ENCODE measurements at regions not wholly inside any gene's neighbourhood (a gene's known extent, or its start where the extent isn't known, plus 50 kb on each side); places are given as distances from the start of the nearest gene placed in this dataset.

GRCh38 chr7:119105381-119105780, 880.9 kb downstream of the ANKRD7 start:
- H3K27me3 ChIP-seq (ENCODE audit: control insufficient read depth, insufficient read depth, low read length), result no peaks in the 10 kb centered on the region
- DNase-seq (ENCODE audit: low read depth), result no peak
- no peak for TF ChIP-seq CTCF (IDR thresholded peaks at IDR 0.05; ENCODE audit: insufficient read depth, low read length, poor library complexity, severe bottlenecking)
- H3K36me3 ChIP-seq (ENCODE audit: control insufficient read depth, insufficient read depth, low read length), result no peaks in the 10 kb centered on the region
- H3K4me3 ChIP-seq (ENCODE audit: low read depth, low read length), result no peak overlapping the region

- Histone ChIP-seq H3K27me3 (ENCODE audit: control insufficient read depth, insufficient read depth, low read length) (no peaks in the 10 kb centered on the region), H3K4me3 (ENCODE audit: low read depth, low read length) (no peak overlapping the region), H3K36me3 (ENCODE audit: control insufficient read depth, insufficient read depth, low read length) (no peaks in the 10 kb centered on the region)
- no peak for DNase-seq (ENCODE audit: low read depth)
- no peak for TF ChIP-seq CTCF (IDR thresholded peaks at IDR 0.05; ENCODE audit: insufficient read depth, low read length, poor library complexity, severe bottlenecking)
These were observed 898.8 kb downstream of the ANKRD7 start for GRCh38 chr7:119123326-119123725.

- Histone ChIP-seq H3K36me3 (ENCODE audit: control insufficient read depth, insufficient read depth, low read length) (no peaks in the 10 kb centered on the region), H3K27me3 (ENCODE audit: control insufficient read depth, insufficient read depth, low read length) (no peaks in the 10 kb centered on the region), H3K4me3 (ENCODE audit: low read depth, low read length) (no peak overlapping the region)
- no peak for TF ChIP-seq CTCF (IDR thresholded peaks at IDR 0.05; ENCODE audit: insufficient read depth, low read length, poor library complexity, severe bottlenecking)
- no peak for DNase-seq (ENCODE audit: low read depth)
These were observed 903.2 kb downstream of the ANKRD7 start for GRCh38 chr7:119127706-119128105.

- DNase-seq (ENCODE audit: low read depth), result no peak
- no peaks in the 10 kb centered on the region for H3K27me3 ChIP-seq (ENCODE audit: control insufficient read depth, insufficient read depth, low read length)
- TF ChIP-seq CTCF (IDR thresholded peaks at IDR 0.05; ENCODE audit: insufficient read depth, low read length, poor library complexity, severe bottlenecking), result no peak
- H3K4me3 ChIP-seq (ENCODE audit: low read depth, low read length), result no peak overlapping the region
- no peaks in the 10 kb centered on the region for H3K36me3 ChIP-seq (ENCODE audit: control insufficient read depth, insufficient read depth, low read length)
These were observed 907.9 kb downstream of the ANKRD7 start for GRCh38 chr7:119132436-119132835.

GRCh38 chr7:119167431-119167830, 942.9 kb downstream of the ANKRD7 start:
- no peak overlapping the region for H3K4me3 ChIP-seq (ENCODE audit: low read depth, low read length)
- DNase-seq (ENCODE audit: low read depth), result no peak
- H3K27me3 ChIP-seq (ENCODE audit: control insufficient read depth, insufficient read depth, low read length), result no peaks in the 10 kb centered on the region
- no peaks in the 10 kb centered on the region for H3K36me3 ChIP-seq (ENCODE audit: control insufficient read depth, insufficient read depth, low read length)
- no peak for TF ChIP-seq CTCF (IDR thresholded peaks at IDR 0.05; ENCODE audit: insufficient read depth, low read length, poor library complexity, severe bottlenecking)

- DNase-seq (ENCODE audit: low read depth), result no peak
- TF ChIP-seq CTCF (IDR thresholded peaks at IDR 0.05; ENCODE audit: insufficient read depth, low read length, poor library complexity, severe bottlenecking), result no peak
- H3K27me3 ChIP-seq (ENCODE audit: control insufficient read depth, insufficient read depth, low read length), result no peaks in the 10 kb centered on the region
- no peaks in the 10 kb centered on the region for H3K36me3 ChIP-seq (ENCODE audit: control insufficient read depth, insufficient read depth, low read length)
- no peak overlapping the region for H3K4me3 ChIP-seq (ENCODE audit: low read depth, low read length)
These were observed 947.5 kb downstream of the ANKRD7 start for GRCh38 chr7:119172043-119172442.
